Stimulated activated CD4-positive, alpha-beta T cell treated with anti-CD3 and anti-CD28 coated beads, Interleukin-4, amount 100 ng/mL, for 1 hour (primary cell): ENCODE measurements at regions not wholly inside any gene's neighbourhood (a gene's known extent, or its start where the extent isn't known, plus 50 kb on each side); places are given as distances from the start of the nearest gene placed in this dataset.

Experiments
- DNase-seq: peaks from one replicate; pipeline ENCODE4 v3.0.0-alpha.2; 2020

DNA sequence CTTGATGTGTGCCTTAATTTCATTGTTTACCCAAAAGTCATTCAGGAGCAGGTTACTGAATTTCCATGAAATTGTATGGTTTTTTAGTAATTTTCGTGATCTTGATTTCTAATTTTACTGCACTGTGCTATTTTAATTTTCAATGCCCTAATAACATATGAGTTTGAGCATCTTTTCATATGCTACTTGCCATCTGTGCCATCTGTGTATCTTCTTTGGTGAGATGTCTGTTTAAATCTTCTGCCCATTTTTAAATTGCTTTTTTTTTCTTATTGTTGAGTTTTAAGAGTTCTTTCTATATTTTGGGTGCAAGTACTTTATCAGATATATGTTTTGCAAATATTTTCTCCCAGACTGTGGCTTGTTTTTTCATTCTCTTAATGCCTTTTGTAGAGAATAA lies 165.9 kb downstream of the ST6GAL2 start:
- no peak for DNase-seq

- no peak for DNase-seq
Measured at GRCh38 chr2:106724301-106724794, 161.6 kb downstream of the ST6GAL2 start.

GRCh38 chr2:106734165-106734564 lies 151.8 kb downstream of the ST6GAL2 start:
- DNase-seq, result no peak

GRCh38 chr2:106735807-106736206 lies 150.2 kb downstream of the ST6GAL2 start:
- DNase-seq, result no peak

DNA sequence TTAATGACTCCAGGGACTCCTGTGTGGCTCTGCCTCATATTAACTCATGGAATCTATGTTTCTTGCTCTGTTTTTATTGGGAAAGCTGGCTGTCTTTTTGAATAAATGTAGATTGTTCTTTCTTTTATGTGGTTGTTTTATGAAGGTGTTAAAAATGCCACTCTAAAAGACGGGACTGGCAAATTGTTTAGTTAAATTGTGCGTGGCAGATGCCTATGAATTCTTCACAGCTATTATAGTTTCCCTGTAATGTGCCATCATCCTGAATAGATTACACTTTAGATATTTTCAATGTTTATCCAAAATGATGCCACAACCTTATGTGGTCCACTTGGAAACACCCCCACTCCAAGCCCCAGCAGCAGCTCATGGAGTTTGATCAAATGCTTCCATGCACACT lies 149.7 kb downstream of the ST6GAL2 start:
- DNase-seq, result no peak

GRCh38 chr2:106745468-106745867 lies 140.5 kb downstream of the ST6GAL2 start:
- DNase-seq, result no peak

- no peak for DNase-seq
Measured at GRCh38 chr2:106749823-106750222, 136.1 kb downstream of the ST6GAL2 start.
